IMR-90 (cell line): ENCODE measurements at regions not wholly inside any gene's neighbourhood (a gene's known extent, or its start where the extent isn't known, plus 50 kb on each side); places are given as distances from the start of the nearest gene placed in this dataset.

ENCODE experiments used
- CEBPB ChIP-seq: IDR thresholded peaks from 2 replicates; pipeline ENCODE4 v1.6.1; 2012; ENCODE audit warnings: low read depth, low read length, improper control_type of control experiment
- POLR2A ChIP-seq: IDR thresholded peaks from 2 replicates; pipeline ENCODE4 v1.6.1; 2012; ENCODE audit warnings: mild to moderate bottlenecking, low read depth, low read length
- RCOR1 ChIP-seq: IDR thresholded peaks from 2 replicates; pipeline ENCODE4 v1.6.1; 2012; ENCODE audit warnings: mild to moderate bottlenecking, low read length, improper control_type of control experiment; ENCODE audit not compliant: insufficient replicate concordance
- SMC3 ChIP-seq: fragments of 150-350 bp; IDR thresholded peaks from 2 replicates; pipeline ENCODE4 v1.6.1; 2016; ENCODE audit warnings: low read depth, mild to moderate bottlenecking, antibody characterized with exemption, low read length, moderate library complexity
- TF ChIP-seq, protein P1 (sequence below): conservative IDR thresholded peaks from 2 replicates; pipeline ENCODE4 v1.5.1; 2012; ENCODE audit warnings: mild to moderate bottlenecking, low read depth, low read length, improper control_type of control experiment

DNA sequence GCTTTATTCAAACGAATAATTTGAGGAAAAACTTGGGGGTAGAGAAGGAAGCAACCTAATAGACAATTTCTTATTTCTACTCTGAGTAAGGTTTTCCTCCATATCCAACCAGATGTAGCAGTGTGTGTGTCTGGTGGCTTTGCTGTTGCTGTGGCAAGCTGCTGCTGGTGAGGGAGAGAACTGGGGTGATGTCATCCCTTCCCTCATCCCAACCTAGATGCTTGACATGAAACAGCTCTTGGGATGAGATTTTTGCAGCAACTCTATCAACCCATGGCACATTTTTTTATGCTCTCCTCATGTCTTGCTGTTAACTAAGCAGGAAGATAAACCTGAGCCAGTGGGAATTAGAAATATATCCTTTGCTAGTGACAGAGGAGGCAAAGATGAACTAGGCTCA, 135.8 kb downstream of the PCSK1 start:
- TF ChIP-seq POLR2A (peak; percentile 63; the same call in 1 of the 2 replicates), RCOR1 (no peak), SMC3 (no peak), CEBPB (peak; percentile 71)
- TF ChIP-seq, protein P1, sequence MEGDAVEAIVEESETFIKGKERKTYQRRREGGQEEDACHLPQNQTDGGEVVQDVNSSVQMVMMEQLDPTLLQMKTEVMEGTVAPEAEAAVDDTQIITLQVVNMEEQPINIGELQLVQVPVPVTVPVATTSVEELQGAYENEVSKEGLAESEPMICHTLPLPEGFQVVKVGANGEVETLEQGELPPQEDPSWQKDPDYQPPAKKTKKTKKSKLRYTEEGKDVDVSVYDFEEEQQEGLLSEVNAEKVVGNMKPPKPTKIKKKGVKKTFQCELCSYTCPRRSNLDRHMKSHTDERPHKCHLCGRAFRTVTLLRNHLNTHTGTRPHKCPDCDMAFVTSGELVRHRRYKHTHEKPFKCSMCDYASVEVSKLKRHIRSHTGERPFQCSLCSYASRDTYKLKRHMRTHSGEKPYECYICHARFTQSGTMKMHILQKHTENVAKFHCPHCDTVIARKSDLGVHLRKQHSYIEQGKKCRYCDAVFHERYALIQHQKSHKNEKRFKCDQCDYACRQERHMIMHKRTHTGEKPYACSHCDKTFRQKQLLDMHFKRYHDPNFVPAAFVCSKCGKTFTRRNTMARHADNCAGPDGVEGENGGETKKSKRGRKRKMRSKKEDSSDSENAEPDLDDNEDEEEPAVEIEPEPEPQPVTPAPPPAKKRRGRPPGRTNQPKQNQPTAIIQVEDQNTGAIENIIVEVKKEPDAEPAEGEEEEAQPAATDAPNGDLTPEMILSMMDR, result no peak
